ENCODE measurements at regions not wholly inside any gene's neighbourhood (a gene's known extent, or its start where the extent isn't known, plus 50 kb on each side); places are given as distances from the start of the nearest gene placed in this dataset.
A peak's percentile ranks its signal among the peaks of the same experiment; 100 is the strongest.

GRCh38 chr1:38541223-38541622 lies 318.3 kb downstream of the RRAGC start:
- no peak for DNase-seq (ENCODE audit: low read depth in 3 of 3)

DNA sequence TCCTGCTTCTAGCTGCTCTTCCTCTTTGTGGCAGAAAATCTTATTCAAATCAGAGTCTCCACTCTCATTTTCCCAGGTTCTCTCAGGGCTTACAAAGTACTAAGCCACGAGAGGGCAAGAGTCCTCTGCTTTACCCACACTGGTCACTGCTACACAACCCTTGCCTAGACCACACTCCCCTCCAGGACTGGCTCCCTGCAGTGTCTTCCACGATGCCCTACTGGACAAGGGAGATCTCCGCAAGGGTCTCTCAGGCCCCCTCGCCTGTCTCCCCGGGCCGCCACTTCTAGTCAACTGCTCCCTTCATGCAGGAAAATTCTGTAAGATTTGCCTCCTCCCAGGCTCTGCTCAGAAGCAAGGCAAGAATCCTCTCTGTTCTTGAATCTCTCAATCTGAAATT lies 319.6 kb downstream of the RRAGC start:
- no peak for DNase-seq (ENCODE audit: low read depth in 3 of 3)

GRCh38 chr1:38538834-38539233 lies 320.7 kb downstream of the RRAGC start:
- no peak for DNase-seq (ENCODE audit: low read depth in 3 of 3)

- no peak for DNase-seq (ENCODE audit: low read depth in 3 of 3)
Measured at GRCh38 chr1:38536089-38536488, 323.5 kb downstream of the RRAGC start.

DNA sequence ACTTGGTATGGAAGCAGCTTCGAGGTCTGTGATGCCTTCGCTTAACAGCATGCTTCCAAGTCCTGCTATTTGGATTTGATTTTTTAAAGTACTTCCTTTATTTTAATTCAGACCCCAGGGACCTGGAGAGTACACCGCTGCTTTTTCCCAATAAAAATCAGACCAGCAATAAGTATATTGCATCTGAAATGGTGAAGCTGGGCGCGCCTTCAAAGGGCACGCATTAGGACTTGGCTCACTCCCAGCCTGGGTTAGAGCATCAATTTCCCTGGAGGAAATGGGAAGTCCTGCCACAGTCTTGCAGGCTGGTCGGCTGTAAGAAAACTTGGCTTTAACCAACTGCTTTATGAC lies 325.1 kb downstream of the RRAGC start:
- DNase-seq (ENCODE audit: low read depth in 3 of 3): no peak

GRCh38 chr1:38533772-38534472 lies 325.6 kb downstream of the RRAGC start:
- peak in 1 of 3 experiments; percentile 11 for DNase-seq (ENCODE audit: low read depth in 3 of 3)

GRCh38 chr1:38530957-38531356 lies 328.6 kb downstream of the RRAGC start:
- no peak for DNase-seq (ENCODE audit: low read depth in 3 of 3)

GRCh38 chr1:38529946-38530345 lies 329.6 kb downstream of the RRAGC start:
- DNase-seq (ENCODE audit: low read depth in 3 of 3): no peak

DNA sequence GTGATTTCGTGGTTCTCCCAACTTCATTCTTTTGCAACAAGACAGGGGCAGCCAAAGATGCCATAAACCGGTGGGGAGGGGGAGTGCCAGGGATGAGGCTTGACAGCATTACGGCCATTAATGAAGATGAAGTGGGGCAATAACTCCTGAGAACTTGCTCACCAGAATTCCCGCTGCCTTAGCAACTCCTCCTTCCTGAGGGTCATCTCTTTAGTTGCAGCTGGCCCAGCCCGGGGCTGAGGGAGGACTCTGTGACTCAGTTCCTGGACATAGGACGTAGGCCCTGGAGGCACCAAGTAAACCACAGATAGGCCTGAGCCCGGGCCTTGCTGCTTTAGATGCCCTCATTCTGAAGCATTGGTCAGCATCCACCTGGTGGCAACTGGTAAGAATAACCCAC lies 330.2 kb downstream of the RRAGC start:
- no peak for DNase-seq (ENCODE audit: low read depth in 3 of 3)

GRCh38 chr1:38528623-38529022 lies 330.9 kb downstream of the RRAGC start:
- no peak for DNase-seq (ENCODE audit: low read depth in 3 of 3)

DNA sequence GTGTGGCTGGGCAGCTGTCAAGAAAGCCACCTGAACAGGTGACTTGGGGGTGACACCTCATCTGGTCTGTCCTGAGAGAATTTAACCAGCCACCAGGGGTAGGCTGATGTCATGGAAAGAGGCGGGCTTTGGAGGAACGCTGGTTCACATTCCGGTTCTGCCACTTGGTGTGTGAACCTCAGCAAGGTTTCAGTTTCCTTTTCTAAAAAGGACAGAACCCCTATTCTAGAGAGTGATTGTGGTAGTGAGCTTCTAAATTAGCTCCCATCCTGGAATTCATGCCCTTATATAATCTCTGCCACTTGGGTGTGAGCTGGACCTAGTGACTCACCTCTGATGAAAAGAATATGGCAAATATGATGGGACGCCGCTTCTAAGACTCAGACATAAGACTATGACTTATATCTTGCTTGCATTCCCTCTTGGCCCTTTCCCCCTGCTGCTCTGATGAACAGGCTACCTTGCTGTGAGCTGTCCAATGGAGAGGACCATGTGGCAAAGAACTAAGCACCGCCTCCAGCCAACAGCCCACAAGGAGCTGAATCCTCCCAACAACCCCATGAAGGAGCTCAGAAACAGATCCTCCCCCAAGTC lies 332.1 kb downstream of the RRAGC start:
- peak; percentile 32 to 65 (median 40) for DNase-seq (ENCODE audit: low read depth in 3 of 3)

GRCh38 chr1:38526046-38526445 lies 333.5 kb downstream of the RRAGC start:
- no peak for DNase-seq (ENCODE audit: low read depth in 3 of 3)

DNA sequence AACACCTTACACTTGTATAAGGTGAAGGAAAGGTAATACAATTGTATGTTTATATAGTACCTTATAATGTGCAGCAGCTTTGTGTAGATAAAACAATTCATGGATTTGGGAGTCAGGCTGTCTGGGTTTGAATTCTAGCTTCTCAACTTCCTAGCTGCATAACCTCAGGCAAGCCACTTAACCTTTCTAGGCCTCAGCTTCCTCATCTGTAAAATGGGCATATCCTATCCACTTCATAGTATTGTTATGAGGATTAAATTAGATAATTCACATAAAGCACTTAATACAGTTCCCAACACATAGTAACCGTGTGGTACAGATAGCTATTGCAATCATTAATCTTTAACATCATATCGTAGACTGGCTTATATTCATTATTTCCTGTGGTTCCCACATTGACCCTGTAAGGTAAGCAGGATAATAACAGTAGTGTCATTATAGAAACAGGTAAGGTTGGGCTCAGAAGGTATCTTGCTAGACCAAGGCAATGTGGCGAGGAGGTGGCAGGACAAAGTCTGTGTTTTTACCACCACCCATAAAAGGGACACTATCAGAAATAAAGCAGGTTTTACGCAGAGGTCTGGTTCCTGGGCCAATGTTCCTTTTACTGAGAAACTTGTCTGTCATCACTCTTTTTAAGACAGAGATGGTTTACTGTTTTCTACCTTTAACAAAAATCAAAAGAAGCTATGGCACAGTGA lies 334.1 kb downstream of the RRAGC start:
- DNase-seq (ENCODE audit: low read depth in 3 of 3): no peak

GRCh38 chr1:38524025-38524641 lies 335.4 kb downstream of the RRAGC start:
- DNase-seq (ENCODE audit: low read depth in 3 of 3): no peak

- DNase-seq (ENCODE audit: low read depth in 3 of 3): no peak
Measured at GRCh38 chr1:38523568-38523939, 336.0 kb downstream of the RRAGC start.

DNA sequence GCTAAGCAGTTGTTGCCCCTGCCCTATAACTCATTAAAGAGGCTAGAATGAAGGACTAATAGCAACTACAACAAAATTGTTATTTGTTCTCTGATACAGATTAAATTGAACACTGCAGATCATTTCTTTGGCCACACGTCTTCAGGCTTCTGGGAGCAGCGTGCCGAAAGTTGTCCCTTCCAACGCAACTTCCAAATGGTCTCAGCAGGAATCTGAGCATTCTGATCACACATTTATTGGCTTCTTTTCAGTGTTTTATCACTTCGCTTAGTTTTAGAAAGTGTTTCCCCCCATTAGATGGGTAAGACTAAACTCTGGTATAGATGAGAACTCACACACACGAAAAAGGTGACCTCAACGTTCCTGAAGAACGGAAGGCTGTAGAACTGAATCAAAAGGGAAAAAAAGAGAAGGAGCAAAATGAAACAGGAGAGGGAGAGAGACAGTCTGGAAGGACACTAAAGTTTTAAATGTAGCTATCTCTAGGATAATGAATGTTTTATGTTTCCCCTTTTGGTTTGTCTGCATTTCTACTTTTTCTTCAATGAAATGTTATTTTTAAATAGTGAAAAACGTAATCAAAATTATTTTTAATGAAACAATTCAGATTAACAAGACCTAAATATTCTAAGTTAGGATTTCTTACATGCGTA lies 336.5 kb downstream of the RRAGC start:
- DNase-seq (ENCODE audit: low read depth in 3 of 3): no peak

GRCh38 chr1:38516560-38516959 lies 343.0 kb downstream of the RRAGC start:
- DNase-seq (ENCODE audit: low read depth in 3 of 3): no peak

GRCh38 chr1:38512789-38513188 lies 346.8 kb downstream of the RRAGC start:
- DNase-seq (ENCODE audit: low read depth in 3 of 3): no peak

GRCh38 chr1:38512024-38512767 lies 347.4 kb downstream of the RRAGC start:
- no peak for DNase-seq (ENCODE audit: low read depth in 3 of 3)

DNA sequence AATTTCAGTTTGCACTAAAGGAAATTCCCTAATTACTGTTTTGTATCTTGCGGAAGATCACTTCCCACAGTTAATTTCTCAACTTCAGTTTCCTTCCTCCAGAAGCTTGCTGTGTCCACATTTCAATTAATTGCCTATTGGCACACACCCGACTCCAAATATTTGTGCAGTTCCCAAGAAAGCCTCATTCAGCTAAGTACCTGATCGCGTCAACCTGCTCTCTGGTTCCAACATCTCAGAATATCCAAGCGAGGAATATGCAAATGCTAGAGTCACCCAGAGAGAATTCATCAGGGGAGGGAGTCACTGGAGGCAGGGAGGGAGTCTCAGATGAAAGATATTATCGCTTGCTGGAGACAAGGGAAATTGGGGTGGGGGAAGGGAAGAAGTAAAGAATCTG lies 351.3 kb downstream of the RRAGC start:
- DNase-seq (ENCODE audit: low read depth in 3 of 3): no peak

- DNase-seq (ENCODE audit: low read depth in 3 of 3): no peak
Measured at GRCh38 chr1:38507563-38507962, 352.0 kb downstream of the RRAGC start.

DNA sequence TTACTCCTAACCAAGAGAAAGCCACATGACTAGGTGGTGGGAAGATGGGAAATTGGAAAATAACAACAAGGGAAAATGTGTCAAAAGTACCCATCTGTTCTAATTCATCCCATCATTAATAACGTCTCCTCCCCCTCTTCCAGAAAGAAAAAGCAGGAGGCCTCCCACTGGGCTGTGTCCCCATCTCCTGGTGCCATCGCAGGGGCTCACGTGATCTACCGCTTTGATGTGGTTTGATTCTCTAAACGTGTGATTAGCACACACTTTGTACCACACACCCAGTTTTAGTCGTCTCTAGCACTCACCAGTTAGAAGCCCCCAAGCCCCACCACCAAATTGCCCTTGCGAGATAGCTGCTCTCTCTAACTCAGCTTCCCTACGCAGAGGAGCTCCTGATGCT lies 353.6 kb downstream of the RRAGC start:
- no peak for DNase-seq (ENCODE audit: low read depth in 3 of 3)
